ENCODE measurements at regions not wholly inside any gene's neighbourhood (a gene's known extent, or its start where the extent isn't known, plus 50 kb on each side); places are given as distances from the start of the nearest gene placed in this dataset.

GRCh38 chr2:122486705-122487415 is 731.4 kb downstream of the TSN start (continued):
- TF ChIP-seq RNF2 (IDR thresholded peaks at IDR 0.05; ENCODE audit: borderline replicate concordance, low read depth, low read length, missing control alignments, poor library complexity, severe bottlenecking), result no peak
